Left lobe of liver (tissue), 2 donors: ENCODE measurements at regions not wholly inside any gene's neighbourhood (a gene's known extent, or its start where the extent isn't known, plus 50 kb on each side); places are given as distances from the start of the nearest gene placed in this dataset.

Experiments used
- ATAC-seq: fragments of 200-7000 bp; cut with Tn5 transposase; one replicate; pipeline ENCODE4 v1.9.1; 2020; ENCODE audit warnings: mild to moderate bottlenecking, moderate library complexity
- DNase-seq: peaks from one replicate; pipeline ENCODE4 v3.0.0-alpha.2; 2020; ENCODE audit warnings: low spot score
- donor health status: DM: no; HTN: no; CAD: no; lungs with moderate emphysema.
- donor health status: DM: no; HTN: yes; CAD: no.

DNA sequence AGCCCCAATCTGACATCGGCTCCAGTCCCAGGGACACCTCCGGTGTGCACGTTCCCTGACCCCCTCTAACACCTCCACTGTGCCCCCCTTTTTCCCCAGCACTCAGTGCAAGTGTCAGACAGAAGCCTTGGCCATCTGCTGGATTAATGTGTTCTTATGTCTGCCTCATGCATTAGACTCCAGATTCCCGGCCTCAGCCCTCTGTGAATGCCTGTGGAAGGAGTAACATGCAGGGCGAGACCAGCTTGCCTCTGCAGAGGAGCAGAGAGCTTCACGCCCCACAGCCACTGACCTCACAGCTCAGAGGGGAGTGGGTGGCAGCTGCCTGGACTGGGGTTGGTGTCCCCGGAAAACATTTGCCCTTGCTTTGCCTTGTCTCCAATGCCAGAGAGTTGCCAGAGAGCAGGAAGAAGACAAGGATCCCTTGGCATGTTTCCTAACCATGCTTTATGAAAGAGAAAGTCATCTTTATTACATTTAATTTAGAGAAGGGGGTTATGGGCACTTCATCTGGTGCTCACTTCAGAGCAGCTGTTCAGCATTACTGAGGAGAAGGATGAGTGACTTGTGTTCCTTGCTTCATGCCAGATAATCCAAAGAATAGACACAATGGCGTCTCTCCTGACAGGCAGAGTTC, 91.6 kb upstream of the CXCL12 start:
- no peak for ATAC-seq
- DNase-seq = no peak

DNA sequence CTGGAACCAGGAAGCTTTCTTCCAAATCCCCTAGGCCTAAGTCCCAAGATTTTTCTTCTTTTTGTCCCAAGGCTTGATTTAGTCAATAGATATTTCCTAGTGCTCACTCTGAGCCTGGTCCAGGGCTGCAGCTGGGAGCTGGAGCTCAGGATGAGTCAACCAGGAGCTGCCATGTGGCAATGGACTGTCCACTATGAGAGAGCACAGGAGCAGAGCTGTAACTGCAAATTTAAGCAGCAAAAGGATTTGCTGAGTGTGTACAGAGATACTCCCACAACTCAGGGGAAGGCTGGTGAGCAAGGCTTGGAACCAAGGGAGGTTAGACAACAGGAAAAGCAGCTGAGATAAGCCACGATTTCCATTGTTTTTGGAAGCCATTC, 92.1 kb upstream of the CXCL12 start:
- no peak for DNase-seq
- no peak for ATAC-seq

DNA sequence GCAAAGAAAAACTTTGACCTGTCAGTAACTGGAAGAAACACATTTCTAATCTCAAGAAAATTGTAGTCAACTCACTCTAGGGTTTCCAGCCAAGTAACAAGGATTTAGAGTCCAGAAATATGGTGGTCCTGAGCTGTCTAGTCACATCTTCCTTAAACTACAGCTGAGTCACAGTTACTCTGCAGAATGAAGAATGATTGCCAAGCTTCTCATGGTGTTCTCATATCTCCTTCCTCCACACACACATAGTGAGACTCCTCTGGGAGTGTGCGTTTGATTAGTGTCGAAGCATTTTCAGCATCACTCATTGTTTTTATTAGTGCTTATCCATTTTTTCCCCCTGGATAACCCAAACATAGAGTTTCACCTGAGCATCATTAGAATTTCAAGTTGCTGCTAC, 93.1 kb upstream of the CXCL12 start:
- DNase-seq (no peak), ATAC-seq (no peak)

GRCh38 chr10:44478876-44479705, 94.2 kb upstream of the CXCL12 start:
- ATAC-seq = peak; percentile 48
- DNase-seq = no peak

- DNase-seq = no peak
- ATAC-seq = no peak
These were observed 107.8 kb upstream of the CXCL12 start for GRCh38 chr10:44492678-44493077.

DNA sequence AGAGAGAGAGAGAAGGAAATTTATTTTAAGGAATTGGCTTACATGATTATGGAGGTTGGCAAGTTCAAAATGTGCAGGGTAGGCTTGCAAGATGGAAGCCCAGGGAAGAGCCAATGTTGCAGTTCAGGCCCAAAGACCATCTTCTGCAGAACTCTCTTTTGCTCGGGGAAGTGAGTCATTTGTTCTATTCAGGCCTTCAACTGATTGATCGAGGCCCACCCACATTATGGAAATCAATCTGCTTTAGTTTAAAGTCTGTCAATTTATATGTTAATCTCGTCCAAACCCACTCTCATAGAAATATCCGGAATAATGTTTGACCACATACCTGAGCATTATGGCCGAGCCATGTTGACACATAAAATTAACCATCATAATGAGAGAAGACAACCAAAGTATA, 113.3 kb upstream of the CXCL12 start:
- DNase-seq (no peak), ATAC-seq (no peak)

DNA sequence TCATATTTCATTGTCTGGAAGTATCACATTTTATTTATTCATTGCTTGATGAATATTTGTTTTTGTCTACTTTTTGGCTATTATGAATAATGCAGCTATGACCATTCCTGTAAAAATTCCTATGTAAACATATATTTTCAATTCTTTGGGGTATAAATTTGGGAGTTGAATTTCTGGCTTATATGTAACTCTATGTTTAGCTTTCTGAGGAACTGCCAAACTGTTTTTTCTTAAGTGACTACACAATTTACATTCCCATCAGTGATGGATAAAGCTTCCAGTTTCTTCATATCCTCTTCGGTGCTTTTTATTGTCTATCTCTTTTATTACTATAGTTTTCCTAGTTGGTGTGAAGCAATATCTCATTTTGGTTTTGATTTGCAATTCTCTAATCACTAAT, 115.6 kb upstream of the CXCL12 start:
- DNase-seq = no peak
- ATAC-seq = no peak

DNA sequence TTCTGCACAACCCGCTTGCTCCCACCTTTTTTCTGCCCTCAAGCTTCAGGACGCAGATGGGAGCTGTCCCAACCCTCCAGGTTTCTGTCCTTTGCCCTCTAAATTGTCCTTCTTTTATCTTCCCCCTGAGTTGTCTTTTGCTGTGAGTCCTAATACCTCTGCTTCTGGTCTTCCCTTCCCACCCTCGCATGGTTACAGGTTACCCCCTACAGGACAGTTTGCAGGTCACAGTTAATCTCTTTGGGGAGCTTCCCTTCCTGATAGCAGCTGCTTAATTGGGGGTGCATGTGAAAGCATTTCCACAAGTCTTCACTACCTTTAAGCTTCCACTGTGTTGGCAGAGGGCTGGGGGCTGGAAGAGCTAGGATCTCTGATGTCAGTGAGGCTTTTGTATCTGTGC, 121.5 kb upstream of the CXCL12 start:
- no peak for DNase-seq
- ATAC-seq = no peak

DNA sequence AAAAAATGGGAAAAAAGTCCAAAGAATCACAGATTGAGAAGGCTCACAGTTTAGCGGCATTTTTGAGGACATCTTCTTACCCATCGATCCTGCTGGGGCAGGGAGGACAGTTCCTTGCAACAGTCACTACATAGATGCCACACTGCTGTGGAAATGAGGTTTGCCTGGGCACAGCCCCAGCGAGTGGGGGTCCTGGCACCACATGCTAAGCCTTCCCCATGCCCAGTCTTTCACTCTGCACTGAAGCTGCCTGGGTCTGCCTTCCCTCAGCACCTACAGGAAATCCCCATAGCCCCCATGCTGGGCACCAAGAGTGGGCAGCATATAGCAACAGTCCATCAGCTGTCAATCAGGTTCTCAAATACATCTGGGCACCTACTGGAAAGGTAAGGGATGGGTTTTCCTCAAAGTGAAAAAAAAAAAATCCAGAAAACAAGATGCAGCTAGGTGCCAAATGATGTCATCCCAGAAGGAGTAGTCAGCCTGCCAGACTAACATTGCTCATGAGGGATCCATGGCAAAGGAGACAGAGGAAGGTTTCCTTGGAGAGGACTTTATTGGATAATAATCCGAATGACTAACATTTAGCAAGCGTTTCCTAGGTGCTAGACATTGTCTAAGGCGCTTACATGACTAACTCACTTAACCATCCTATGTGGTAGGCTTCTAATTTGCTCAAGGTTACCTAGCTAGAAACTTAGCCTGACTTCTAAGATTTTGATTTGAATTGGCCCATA, 125.7 kb upstream of the CXCL12 start:
- ATAC-seq (no peak), DNase-seq (no peak)

- no peak for ATAC-seq
These were observed 126.3 kb upstream of the CXCL12 start for GRCh38 chr10:44511166-44511565.

DNA sequence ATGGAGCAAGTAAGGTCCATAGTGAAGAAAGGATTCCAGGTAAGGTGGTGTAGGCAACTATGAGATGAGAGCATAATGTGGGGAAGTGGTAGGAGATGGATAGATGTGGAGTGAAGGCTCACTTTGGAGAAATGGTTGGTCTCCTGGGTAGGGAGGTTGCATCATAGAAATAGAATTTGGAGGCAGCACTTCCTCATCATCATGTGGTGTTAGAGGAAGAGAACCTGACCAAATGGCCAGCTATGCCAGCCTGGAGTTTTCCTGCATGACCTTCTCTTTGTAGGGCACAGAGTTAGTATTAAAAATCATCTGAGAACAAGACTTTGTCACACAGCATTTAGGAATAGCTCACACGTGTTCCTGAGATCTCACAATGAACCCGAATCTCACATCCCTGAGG, 126.7 kb upstream of the CXCL12 start:
- DNase-seq = no peak
- ATAC-seq = no peak

More at GRCh38 chr10:44511166-44511565, 126.3 kb upstream of the CXCL12 start:
- no peak for DNase-seq

DNA sequence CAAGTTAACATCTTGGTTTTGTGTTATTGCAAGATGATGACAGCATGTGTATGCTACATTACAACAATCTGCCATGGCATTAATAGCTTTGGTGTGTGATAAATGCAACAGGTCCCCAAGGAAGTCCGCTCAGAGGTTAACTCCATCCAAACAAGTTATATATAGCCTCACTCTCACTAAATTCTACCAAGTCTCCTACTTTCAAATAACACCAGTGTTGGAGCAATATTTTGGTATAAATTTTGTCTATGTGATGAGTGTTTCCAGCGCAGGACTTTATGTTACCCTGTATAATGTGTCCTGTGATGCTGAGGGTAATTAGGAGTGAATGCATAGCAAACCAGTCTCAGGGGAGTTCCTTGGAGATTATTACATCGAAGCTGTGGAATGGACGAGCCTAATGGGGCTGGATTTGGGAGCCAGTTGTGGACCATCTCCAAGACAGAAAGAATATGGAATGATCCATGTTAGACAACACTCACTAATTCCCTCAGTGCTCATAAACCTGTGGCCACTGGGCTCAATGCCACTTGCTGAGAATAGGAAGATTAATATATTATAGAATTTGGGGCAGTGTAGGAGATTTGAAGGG, 127.6 kb upstream of the CXCL12 start:
- ATAC-seq (no peak), DNase-seq (no peak)

- ATAC-seq = no peak
- no peak for DNase-seq
These were observed 128.7 kb upstream of the CXCL12 start for GRCh38 chr10:44513591-44513990.

DNA sequence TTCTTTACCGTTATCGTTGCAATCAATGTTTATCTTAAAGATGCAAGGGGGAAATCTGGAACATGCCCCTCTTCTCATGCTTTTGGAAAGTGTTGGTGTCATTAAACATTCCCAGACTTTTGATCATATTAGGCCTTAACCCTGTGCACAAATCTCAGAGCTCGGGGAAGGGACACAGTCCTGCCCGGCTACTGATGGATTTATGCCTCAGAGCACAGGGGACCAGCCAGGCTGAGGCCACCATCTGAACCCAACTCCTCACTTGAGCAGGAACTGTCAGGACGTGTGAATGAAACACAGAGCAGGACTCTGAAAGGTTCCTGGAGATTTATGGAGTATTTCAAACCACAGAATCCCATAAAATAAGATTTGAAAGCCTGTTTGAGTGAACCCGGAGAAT, 132.0 kb upstream of the CXCL12 start:
- ATAC-seq (no peak), DNase-seq (no peak)

GRCh38 chr10:44517635-44518034, 132.7 kb upstream of the CXCL12 start:
- DNase-seq = no peak
- no peak for ATAC-seq

DNA sequence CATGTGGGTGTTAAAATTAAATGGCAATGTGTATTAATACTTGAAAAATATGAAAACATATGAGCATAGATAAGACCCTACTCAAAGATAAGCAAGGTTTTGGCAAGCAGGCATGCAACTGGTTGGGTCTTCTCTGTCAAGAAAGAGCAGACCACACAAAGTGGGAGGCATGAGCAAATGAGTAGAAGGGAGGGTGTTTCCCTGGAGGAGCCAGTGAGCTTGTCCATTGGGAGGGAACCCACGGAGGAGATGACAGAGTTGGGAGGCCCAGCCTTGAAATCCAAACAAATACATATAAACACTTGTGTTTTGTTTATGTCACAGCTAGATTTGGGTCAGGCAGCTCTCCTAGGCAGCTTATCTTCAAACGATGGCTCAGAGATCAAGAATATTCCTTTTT, 134.5 kb upstream of the CXCL12 start:
- DNase-seq = no peak

GRCh38 chr10:44520651-44521050, 135.8 kb upstream of the CXCL12 start:
- DNase-seq = no peak
- no peak for ATAC-seq

More for the DNA sequence above, 134.5 kb upstream of the CXCL12 start:
- no peak for ATAC-seq

DNA sequence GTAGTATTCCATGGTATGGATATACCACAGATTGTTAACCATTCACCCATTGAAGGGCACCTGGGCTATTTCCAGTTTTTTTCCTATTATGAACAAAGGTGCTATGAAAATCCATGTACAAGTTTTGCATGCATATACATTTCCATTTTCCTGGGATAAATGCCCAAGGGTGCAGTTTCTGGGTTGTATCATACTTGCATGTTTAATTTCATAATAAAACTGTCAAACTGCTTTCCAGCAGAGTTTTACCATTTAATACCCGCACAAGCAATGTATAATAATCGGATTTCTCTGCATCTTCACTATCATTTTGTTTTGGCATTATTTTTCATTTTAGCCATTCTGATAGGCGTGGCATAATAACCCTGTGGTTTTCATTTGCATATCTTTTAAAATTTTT, 154.3 kb upstream of the CXCL12 start:
- no peak for DNase-seq
- ATAC-seq = no peak

DNA sequence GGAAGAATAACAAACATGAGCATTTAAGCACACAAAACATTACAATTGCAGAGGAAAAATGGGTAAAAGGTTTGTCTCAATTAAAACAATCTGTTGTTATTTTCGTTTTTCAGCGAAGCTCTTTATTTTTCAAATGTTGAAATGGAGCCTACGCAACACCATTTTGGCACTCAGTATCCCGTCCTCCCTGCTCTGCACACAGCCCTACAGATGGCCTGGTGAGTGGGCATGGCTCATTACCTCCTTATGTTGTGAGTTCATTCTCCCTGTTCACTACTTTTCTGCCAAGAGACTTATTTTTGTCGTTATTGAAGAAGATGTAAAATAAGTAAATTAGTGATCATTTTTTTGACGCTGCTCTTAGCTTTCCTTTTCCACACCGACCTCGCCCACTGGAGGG, 167.8 kb upstream of the CXCL12 start:
- no peak for DNase-seq
- no peak for ATAC-seq

DNA sequence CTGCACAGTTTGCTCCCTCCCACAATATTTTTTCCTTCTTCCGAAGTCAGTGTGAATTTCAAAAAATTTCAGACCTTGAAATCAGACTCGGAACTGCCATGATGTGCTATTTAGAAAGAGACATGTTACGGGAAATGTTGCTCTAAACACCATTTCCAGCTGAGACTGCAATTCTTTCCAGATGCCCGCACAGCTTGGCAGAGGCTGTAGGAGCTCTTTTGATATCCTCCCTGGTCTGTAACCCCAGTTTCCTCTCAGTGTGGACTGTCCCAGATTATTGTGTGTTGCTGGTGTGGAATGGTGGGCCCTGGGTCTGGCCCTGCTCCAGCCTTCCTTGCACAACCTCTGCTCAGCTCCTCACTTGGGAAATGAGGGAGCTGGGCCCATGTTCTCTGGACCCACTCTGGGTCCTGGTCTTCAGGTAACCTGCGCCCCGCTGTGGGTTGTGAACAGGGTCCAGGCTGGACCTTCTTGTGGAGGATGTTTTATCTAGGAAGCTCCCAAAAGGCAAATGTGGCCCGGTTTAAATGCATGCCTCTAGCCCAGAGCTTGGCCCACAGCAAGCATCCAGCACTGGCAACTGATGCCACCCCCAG, 172.8 kb upstream of the CXCL12 start:
- ATAC-seq = no peak
- DNase-seq = no peak

DNA sequence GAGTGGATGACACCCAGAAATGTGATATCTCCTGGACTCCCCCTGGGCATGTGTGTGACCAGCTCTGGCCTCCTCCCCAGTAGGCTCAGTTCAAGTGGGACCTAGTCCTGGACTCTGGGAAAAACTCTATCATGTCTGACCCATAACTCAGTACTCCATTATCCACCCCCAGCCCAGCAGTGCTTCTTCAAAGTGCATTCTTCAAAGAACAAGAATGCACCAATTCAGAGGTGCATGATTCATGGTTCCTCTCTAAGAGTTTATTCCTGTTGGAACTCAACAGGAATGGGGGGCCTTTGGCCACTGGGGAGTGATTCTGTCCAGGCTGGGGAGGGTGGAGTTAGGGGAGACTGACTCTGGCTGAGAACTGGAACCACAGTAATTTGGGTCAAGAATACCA, 173.6 kb upstream of the CXCL12 start:
- DNase-seq (no peak), ATAC-seq (no peak)
